ENCODE measurements at regions not wholly inside any gene's neighbourhood (a gene's known extent, or its start where the extent isn't known, plus 50 kb on each side); places are given as distances from the start of the nearest gene placed in this dataset.

- TF ChIP-seq JUN (IDR thresholded peaks at IDR 0.05) (no peak), POLR2A (IDR thresholded peaks at IDR 0.05; ENCODE audit: low read length) (no peak), PBX3 (IDR thresholded peaks at IDR 0.05) (no peak), MAZ (IDR thresholded peaks at IDR 0.05; ENCODE audit: borderline replicate concordance, low read depth, low read length) (no peak), MYC (IDR thresholded peaks at IDR 0.05; ENCODE audit: borderline replicate concordance, low read length) (no peak), MAFK (IDR thresholded peaks at IDR 0.05; ENCODE audit: partially characterized antibody) (no peak), RNF2 (IDR thresholded peaks at IDR 0.05; ENCODE audit: borderline replicate concordance, low read depth) (no peak), ZNF302 (CRISPR knock-in tag; IDR thresholded peaks at IDR 0.05) (no peak), SREBF2 (IDR thresholded peaks at IDR 0.05) (no peak), MAX (IDR thresholded peaks at IDR 0.05) (no peak), CTCF (IDR thresholded peaks at IDR 0.05) (no peak)
Measured at GRCh38 chr1:188497020-188497419, 1668.3 kb downstream of the PLA2G4A start.

All from A549 (cell line).